Right lobe of liver (tissue), 4 donors: ENCODE measurements at regions not wholly inside any gene's neighbourhood (a gene's known extent, or its start where the extent isn't known, plus 50 kb on each side); places are given as distances from the start of the nearest gene placed in this dataset.

ENCODE experiments used
- CTCF ChIP-seq, 4 donors: fragments of 200-600 bp in 3 of 4; fragments of 450-650 bp in 1 of 4; IDR thresholded peaks; one replicate each; pipeline versions ENCODE4 v1.5.1 to v1.8.0; 2016 to 2022; ENCODE audit warnings: antibody characterized with exemption in 4 of 4, mild to moderate bottlenecking in 2 of 4
- POLR2A ChIP-seq: fragments of 450-650 bp; IDR thresholded peaks from one replicate; pipeline ENCODE4 v1.6.1; 2017; ENCODE audit warnings: antibody characterized with exemption, mild to moderate bottlenecking
- donor health status: DM: no; HTN: no; CAD: no.
- donor health status: DM: no; HTN: no; CAD: no.
- donor health status: DM: no; HTN: yes; CAD: no.

GRCh38 chr10:4385231-4385870 lies 440.7 kb upstream of the AKR1E2 start:
- TF ChIP-seq CTCF (IDR thresholded peaks at IDR 0.05), result no peak
- TF ChIP-seq POLR2A, result no peak
